Activated CD8-positive, alpha-beta T cell treated with anti-CD3 and anti-CD28 coated beads for 36 hours (primary cell): ENCODE measurements at regions not wholly inside any gene's neighbourhood (a gene's known extent, or its start where the extent isn't known, plus 50 kb on each side); places are given as distances from the start of the nearest gene placed in this dataset.

Experiments
- ATAC-seq: fragments of 200-7000 bp; cut with Tn5 transposase; one replicate; pipeline ENCODE4 v1.10.0; 2021; ENCODE audit warnings: mild to moderate bottlenecking, moderate library complexity
- CTCF ChIA-PET: fragments of 350-600 bp; sonication (Branson Sonifier 250); formaldehyde crosslinking; loops from one replicate; lab custom pipeline; 2021; ENCODE audit warnings: antibody characterized with exemption; lab: Charles Lee
- POLR2A ChIA-PET: fragments of 350-600 bp; sonication (Branson Sonifier 250); formaldehyde crosslinking; loops from one replicate; lab custom pipeline; 2021; ENCODE audit warnings: antibody characterized with exemption; lab: Charles Lee
- DNase-seq: peaks from one replicate; pipeline ENCODE4 v3.0.0-alpha.2; 2020
- H3K27ac Mint-ChIP-seq: one replicate; pipeline ENCODE4 v1.8.0; 2021; ENCODE audit warnings: mild to moderate bottlenecking, mixed read lengths
- H3K27me3 Mint-ChIP-seq: one replicate; pipeline ENCODE4 v1.8.0; 2021; ENCODE audit warnings: mixed read lengths
- H3K36me3 Mint-ChIP-seq: one replicate; pipeline ENCODE4 v1.8.0; 2021; ENCODE audit warnings: low read depth, mixed read lengths
- H3K4me1 Mint-ChIP-seq: one replicate; pipeline ENCODE4 v1.8.0; 2021; ENCODE audit warnings: low read depth, mixed read lengths
- H3K4me3 Mint-ChIP-seq: one replicate; pipeline ENCODE4 v1.8.0; 2021; ENCODE audit warnings: mild to moderate bottlenecking, moderate library complexity, mixed read lengths
- H3K9me3 Mint-ChIP-seq: one replicate; pipeline ENCODE4 v1.8.0; 2021; ENCODE audit warnings: mixed read lengths
- CTCF ChIP-seq: fragments of 200-600 bp; IDR thresholded peaks from one replicate; pipeline ENCODE4 v1.8.0; 2022; ENCODE audit warnings: antibody characterized with exemption, mild to moderate bottlenecking
- intact Hi-C: fragments of 100-400 bp; cut with micrococcal nuclease; formaldehyde crosslinking; loops from one replicate; pipeline ENCODE4 v1.10.0; 2022

DNA sequence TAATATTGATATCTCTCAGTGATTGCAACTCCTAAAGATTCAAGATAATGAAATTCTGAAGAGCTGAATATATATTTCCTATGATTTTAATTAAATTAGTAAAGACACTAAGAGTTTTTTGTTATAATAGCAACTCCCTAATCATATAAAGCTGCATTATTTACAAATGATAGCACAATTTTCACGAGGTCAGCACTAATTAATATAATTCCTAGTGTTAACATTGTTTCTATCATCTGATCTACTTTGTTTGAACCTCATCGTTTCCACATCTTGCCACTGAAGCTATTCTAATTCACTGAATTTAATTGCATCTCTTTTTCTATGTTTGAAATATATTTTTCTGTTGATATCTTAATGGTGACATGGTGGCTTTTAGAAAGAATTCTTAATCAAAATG is 279.1 kb upstream of the ADGRL4 start:
- ATAC-seq (no peak), DNase-seq (no peak)
- no peaks in the 10 kb centered on the region for H3K4me1 Mint-ChIP-seq
- no peaks in the 10 kb centered on the region for H3K27me3 Mint-ChIP-seq
- no peak for TF ChIP-seq CTCF
- POLR2A ChIA-PET = no interaction called here
- H3K36me3 Mint-ChIP-seq = no peaks in the 10 kb centered on the region
- intact Hi-C loops = no loop called here
- no peak overlapping the region for H3K27ac Mint-ChIP-seq
- H3K4me3 Mint-ChIP-seq = no peak overlapping the region
- H3K9me3 Mint-ChIP-seq = peaks cover 2% of the 10 kb centered on the region
- CTCF ChIA-PET = no interaction called here

DNA sequence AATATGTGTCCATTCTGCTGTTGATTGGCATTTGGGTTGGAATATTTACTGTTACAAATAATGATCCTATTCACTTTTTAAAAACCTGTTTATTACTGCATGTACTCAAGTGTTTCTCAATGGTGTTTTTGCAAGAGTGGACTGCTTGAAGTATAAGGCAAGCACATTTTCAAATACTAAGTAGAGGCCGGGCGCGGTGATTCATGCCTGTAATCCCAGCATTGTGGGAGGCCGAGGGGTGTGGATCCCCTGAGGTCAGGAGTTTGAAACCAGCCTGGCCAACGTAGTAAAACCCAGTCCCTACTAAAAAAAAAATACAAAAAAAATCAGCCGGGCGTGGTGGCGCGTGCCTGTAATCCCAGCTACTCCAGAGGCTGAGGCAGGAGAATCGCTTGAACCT is 276.9 kb upstream of the ADGRL4 start:
- intact Hi-C loops = no loop called here
- ATAC-seq = no peak
- Mint-ChIP-seq H3K27ac (no peak overlapping the region), H3K4me3 (no peak overlapping the region), H3K27me3 (no peaks in the 10 kb centered on the region), H3K9me3 (peaks cover 6% of the 10 kb centered on the region), H3K4me1 (no peaks in the 10 kb centered on the region), H3K36me3 (no peaks in the 10 kb centered on the region)
- ChIA-PET CTCF (no interaction called here), POLR2A (no interaction called here)
- TF ChIP-seq CTCF = no peak
- no peak for DNase-seq

DNA sequence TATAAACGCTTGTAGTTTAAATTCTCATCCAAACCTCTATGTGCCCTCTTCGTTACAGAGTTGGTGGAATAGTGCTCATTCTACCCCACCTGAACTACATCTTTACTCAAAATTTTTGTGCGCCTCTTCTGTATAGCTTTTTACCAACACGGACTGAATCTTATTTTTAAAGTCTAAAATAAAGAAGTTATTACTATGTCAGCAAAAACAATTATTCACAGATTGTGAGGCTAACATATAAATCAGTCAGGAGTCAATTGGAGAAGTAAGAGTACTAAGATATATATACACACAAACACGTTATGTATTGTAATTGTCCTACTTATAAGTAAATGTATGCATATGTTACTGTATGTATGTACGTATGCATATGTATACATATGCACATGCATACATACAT is 274.9 kb upstream of the ADGRL4 start:
- no peaks in the 10 kb centered on the region for H3K27me3 Mint-ChIP-seq
- no peak overlapping the region for H3K27ac Mint-ChIP-seq

DNA sequence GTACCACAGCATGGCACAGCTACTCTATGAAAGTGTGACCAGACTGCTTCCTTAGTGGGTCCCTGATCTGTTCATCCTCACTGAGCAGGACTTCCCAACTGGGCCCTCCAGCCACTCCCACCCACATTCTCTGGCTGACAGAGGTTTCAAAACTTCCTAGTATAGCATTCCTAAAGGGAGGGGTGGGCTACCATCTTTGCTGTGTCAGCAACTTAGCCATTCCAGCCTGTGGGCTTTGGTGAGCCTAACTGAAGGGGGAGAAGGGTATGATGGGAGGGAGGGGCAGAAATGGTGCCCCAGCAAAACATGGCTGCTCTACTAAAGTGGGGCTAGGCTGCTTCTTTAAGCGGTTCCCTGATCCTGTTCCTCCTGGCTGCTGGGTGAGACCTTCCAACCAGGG is 265.2 kb upstream of the ADGRL4 start:
- CTCF ChIA-PET = no interaction called here
- Mint-ChIP-seq H3K27me3 (no peaks in the 10 kb centered on the region), H3K9me3 (peaks cover 6% of the 10 kb centered on the region), H3K4me1 (no peaks in the 10 kb centered on the region), H3K36me3 (no peaks in the 10 kb centered on the region), H3K4me3 (no peak overlapping the region), H3K27ac (no peak overlapping the region)
- DNase-seq = no peak
- POLR2A ChIA-PET = no interaction called here
- no peak for ATAC-seq
- no peak for TF ChIP-seq CTCF
- intact Hi-C loops = no loop called here

More for the DNA sequence above, 274.9 kb upstream of the ADGRL4 start:
- intact Hi-C loops = no loop called here
- no peak for TF ChIP-seq CTCF
- DNase-seq = no peak
- Mint-ChIP-seq H3K4me1 (no peaks in the 10 kb centered on the region), H3K4me3 (no peak overlapping the region), H3K36me3 (no peaks in the 10 kb centered on the region), H3K9me3 (peaks cover 6% of the 10 kb centered on the region)
- ChIA-PET CTCF (no interaction called here), POLR2A (no interaction called here)
- no peak for ATAC-seq

DNA sequence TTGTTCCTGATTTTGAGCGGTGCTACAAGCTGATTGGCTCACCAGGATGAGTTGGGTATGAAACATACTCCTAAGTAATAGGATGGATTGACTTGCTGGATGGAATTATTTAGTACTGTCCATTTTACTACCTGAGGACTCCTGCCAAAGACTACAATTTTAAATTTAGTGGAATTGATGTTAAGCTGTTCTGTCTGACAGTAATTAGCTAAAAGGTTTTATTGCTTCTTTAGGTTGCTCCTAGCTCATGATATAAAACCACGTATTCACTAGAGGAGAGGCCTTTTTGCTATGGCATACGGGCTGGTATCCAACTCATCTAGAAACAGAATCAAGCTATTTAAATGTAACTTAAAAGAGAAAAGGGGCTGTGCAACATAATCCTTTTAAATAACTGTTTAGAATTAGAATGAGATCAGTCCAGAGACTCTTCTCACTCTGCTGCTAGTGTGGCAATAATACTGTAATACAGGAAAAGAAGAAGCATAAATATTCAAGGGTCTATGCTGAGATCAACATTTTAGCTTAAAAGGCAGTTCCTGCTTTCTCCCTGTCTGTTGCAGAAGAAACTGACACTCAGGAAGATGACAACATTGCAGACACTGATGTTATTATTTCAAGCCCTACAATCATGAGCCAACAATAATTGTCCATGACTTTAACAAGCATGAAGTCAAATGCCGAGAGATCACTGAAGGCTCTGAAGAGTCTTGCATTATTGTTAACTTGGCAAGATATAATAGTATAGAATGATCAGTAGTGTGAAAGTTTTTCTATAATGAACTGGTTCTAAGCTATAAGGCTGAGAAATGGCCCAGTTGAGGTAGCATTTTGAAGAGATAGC is 258.7 kb upstream of the ADGRL4 start:
- POLR2A ChIA-PET = interaction anchor here (0.6 kb wide), 1 partner anchor 259 kb away, joined by 3 read pairs; the partner anchor contains the start of gene ADGRL4
- no peak overlapping the region for H3K27ac Mint-ChIP-seq
- intact Hi-C loops = no loop called here
- CTCF ChIA-PET = no interaction called here
- DNase-seq (no peak), ATAC-seq (no peak)
- peaks cover under 1% of the 10 kb centered on the region for H3K9me3 Mint-ChIP-seq
- H3K36me3 Mint-ChIP-seq = no peaks in the 10 kb centered on the region
- no peak for TF ChIP-seq CTCF
- H3K4me3 Mint-ChIP-seq = no peak overlapping the region
- H3K27me3 Mint-ChIP-seq = no peaks in the 10 kb centered on the region
- no peaks in the 10 kb centered on the region for H3K4me1 Mint-ChIP-seq
